ENCODE measurements at regions not wholly inside any gene's neighbourhood (a gene's known extent, or its start where the extent isn't known, plus 50 kb on each side); places are given as distances from the start of the nearest gene placed in this dataset.

DNA sequence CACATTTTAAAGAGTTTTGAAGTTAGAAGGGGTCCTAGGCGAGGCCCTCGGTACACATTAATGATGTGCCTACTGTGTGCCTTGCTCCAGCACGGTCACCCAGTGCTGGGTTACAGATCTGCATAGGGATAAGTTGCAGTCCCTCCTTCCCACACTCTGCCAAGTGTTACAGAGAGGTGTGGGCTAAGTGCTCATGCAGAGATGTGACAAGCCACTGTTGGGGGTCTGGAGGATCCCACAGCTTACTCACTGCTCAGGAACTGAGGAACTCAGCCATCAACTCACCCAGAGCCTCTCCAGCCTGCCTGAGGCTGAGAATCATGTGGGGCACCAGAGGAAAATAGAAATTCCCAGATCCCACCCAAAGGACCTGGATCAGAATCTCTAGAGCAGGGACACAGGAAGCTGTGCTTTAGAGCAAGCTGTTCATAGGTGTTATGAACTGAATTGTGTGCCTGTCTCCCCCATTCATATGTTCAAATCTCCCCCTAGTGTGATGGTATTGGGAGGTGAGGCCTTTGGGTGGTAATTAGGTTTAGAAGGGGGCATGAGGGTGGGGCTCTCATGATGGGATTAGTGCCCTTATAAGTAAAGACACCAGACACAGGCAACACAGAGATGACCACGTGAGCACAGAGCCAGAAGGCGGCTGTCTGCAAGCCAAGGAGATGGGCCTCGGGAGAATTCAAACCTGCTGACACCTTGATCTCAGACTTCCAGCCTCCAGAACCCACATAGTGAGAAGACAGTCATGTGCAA, 164.1 kb downstream of the HSD17B3 start (continued):
- TF ChIP-seq CBX8 (IDR thresholded peaks at IDR 0.05; ENCODE audit: borderline replicate concordance, low read depth, low read length): no peak
- TF ChIP-seq GABPA (IDR thresholded peaks at IDR 0.05; ENCODE audit: borderline replicate concordance, insufficient read depth, low read length): no peak
- TF ChIP-seq EGR1 (IDR thresholded peaks at IDR 0.05; ENCODE audit: borderline replicate concordance, low read depth, low read length): no peak
- TF ChIP-seq, protein P1, sequence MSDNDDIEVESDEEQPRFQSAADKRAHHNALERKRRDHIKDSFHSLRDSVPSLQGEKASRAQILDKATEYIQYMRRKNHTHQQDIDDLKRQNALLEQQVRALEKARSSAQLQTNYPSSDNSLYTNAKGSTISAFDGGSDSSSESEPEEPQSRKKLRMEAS (IDR thresholded peaks at IDR 0.05): no peak
- TF ChIP-seq CEBPB (IDR thresholded peaks at IDR 0.05; ENCODE audit: low read depth, low read length): no peak
- no peak for TF ChIP-seq SAP30 (IDR thresholded peaks at IDR 0.05; ENCODE audit: insufficient read depth, insufficient replicate concordance, low read length)
